ENCODE measurements at regions not wholly inside any gene's neighbourhood (a gene's known extent, or its start where the extent isn't known, plus 50 kb on each side); places are given as distances from the start of the nearest gene placed in this dataset.

DNA sequence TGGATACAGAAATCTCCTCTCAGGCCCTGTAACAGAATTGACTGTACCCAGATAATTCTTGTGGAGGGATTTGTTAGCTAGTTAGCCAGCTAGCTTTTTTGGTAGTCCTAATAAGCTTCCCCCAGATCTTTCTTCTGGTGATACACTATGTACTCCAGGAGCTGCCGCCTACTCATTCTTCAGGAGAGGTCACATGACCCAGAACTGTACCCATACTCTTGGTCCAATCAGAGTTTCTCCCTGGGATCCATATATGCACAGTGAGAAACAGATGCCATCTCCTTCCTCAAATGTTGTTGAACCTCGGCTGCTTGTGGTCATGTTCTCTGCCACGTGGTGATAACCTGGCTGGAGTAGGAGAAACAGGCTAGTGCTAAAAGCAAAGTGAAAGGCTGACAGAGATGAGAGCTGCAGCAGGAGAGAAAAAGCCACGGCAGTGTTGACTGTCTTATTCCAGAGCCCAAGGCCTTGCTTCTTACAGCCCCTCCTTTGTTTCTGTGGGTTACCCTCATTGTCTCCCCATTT, 123.0 kb upstream of the RFX3 start:
- DNase-seq = no peak
- no peak overlapping the region for H3K9ac ChIP-seq (ENCODE audit: extremely low read depth, insufficient read length, low read length)
- Mint-ChIP-seq H3K4me1 (0 out of 4 replicates have a peak, but pooled peaks cover 0 to 2% of the 10 kb centered on the region in 2 experiments), H3K27ac (no peak overlapping the region), H3K36me3 (ENCODE audit: insufficient read depth in 1 of 3, low read depth in 3 of 3) (no peaks in the 10 kb centered on the region), H3K4me3 (no peak overlapping the region), H3K27me3 (ENCODE audit: low read depth) (no peaks in the 10 kb centered on the region), H3K9me3 (no peaks in the 10 kb centered on the region)
- H3K18ac ChIP-seq (ENCODE audit: insufficient read length, low read depth, low read length) = no peak overlapping the region
- no peak overlapping the region for H4K5ac ChIP-seq (ENCODE audit: insufficient read length, low read depth, low read length)
- no peaks in the 10 kb centered on the region for H4K20me1 ChIP-seq (ENCODE audit: control insufficient read depth, insufficient read depth, insufficient read length)
- H3K14ac ChIP-seq (ENCODE audit: insufficient read depth, low read length) = no peak overlapping the region
- H2BK20ac ChIP-seq (ENCODE audit: low read depth, low read length, poor library complexity, severe bottlenecking) = no peak overlapping the region
- H3K27me3 ChIP-seq (ENCODE audit: insufficient read depth, low read length) = no peaks in the 10 kb centered on the region
- H3K27ac ChIP-seq (ENCODE audit: insufficient read length, low read depth, low read length) = no peak overlapping the region
- no peaks in the 10 kb centered on the region for H3K9me3 ChIP-seq (ENCODE audit: control insufficient read depth, low read depth, low read length)
- no peak overlapping the region for H3K23ac ChIP-seq (ENCODE audit: insufficient read length, low read depth, low read length)
- H3K4me2 ChIP-seq (ENCODE audit: insufficient read depth, insufficient read length, low read length) = no peak overlapping the region
- no peak overlapping the region for H2AK5ac ChIP-seq (ENCODE audit: insufficient read length, low read length)
- no peak overlapping the region for H2AFZ ChIP-seq (ENCODE audit: low read length)
- TF ChIP-seq, protein P1, sequence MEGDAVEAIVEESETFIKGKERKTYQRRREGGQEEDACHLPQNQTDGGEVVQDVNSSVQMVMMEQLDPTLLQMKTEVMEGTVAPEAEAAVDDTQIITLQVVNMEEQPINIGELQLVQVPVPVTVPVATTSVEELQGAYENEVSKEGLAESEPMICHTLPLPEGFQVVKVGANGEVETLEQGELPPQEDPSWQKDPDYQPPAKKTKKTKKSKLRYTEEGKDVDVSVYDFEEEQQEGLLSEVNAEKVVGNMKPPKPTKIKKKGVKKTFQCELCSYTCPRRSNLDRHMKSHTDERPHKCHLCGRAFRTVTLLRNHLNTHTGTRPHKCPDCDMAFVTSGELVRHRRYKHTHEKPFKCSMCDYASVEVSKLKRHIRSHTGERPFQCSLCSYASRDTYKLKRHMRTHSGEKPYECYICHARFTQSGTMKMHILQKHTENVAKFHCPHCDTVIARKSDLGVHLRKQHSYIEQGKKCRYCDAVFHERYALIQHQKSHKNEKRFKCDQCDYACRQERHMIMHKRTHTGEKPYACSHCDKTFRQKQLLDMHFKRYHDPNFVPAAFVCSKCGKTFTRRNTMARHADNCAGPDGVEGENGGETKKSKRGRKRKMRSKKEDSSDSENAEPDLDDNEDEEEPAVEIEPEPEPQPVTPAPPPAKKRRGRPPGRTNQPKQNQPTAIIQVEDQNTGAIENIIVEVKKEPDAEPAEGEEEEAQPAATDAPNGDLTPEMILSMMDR (conservative IDR thresholded peaks at IDR 0.05) = no peak
- H3K4me1 ChIP-seq (ENCODE audit: insufficient read depth, low read length) = no peaks in the 10 kb centered on the region
- no peak overlapping the region for H3K4ac ChIP-seq (ENCODE audit: low read depth, low read length)
- no peak overlapping the region for H3T11ph ChIP-seq (ENCODE audit: low read length)
- no peak overlapping the region for H2BK12ac ChIP-seq (ENCODE audit: insufficient read length, low read depth, low read length)
- H2BK120ac ChIP-seq (ENCODE audit: low read depth, low read length, poor library complexity, severe bottlenecking) = no peak overlapping the region
- H2BK15ac ChIP-seq (ENCODE audit: low read depth, low read length) = no peak overlapping the region
- no peaks in the 10 kb centered on the region for H3K23me2 ChIP-seq (ENCODE audit: insufficient read length, low read depth, low read length, poor library complexity, severe bottlenecking)
- H3K79me2 ChIP-seq (ENCODE audit: insufficient read depth, low read length) = no peaks in the 10 kb centered on the region
- H4K91ac ChIP-seq (ENCODE audit: insufficient read length, low read depth, low read length) = no peak overlapping the region
- H2BK5ac ChIP-seq (ENCODE audit: insufficient read length, low read length) = no peak overlapping the region
- no CpG with 5 or more reads among the region's 4 CpGs for WGBS (ENCODE audit: extremely low coverage, insufficient read length, low lambda C conversion rate)
- H3K56ac ChIP-seq (ENCODE audit: insufficient read length, low read depth, low read length) = no peak overlapping the region
- no peaks in the 10 kb centered on the region for H3K79me1 ChIP-seq (ENCODE audit: insufficient read depth, low read depth, low read length, poor library complexity, severe bottlenecking)
- H4K8ac ChIP-seq (replicated peaks; ENCODE audit: insufficient read length, low read depth, low read length) = no peak overlapping the region

Data from H9 (cell line).